ENCODE measurements at regions not wholly inside any gene's neighbourhood (a gene's known extent, or its start where the extent isn't known, plus 50 kb on each side); places are given as distances from the start of the nearest gene placed in this dataset.

- TF ChIP-seq ZNF274 (IDR thresholded peaks at IDR 0.05; ENCODE audit: low read depth, low read length) (no peak), SUZ12 (IDR thresholded peaks at IDR 0.05; ENCODE audit: extremely low read depth, insufficient read depth, insufficient read length) (no peak), YY1 (IDR thresholded peaks at IDR 0.05; ENCODE audit: insufficient read depth, insufficient read length) (no peak)
Measured at GRCh38 chr14:58808828-58809227, 171.1 kb downstream of the DACT1 start.

Data from NT2/D1 (cell line).